Smooth muscle cell of the brain vasculature (primary cell): ENCODE measurements at regions not wholly inside any gene's neighbourhood (a gene's known extent, or its start where the extent isn't known, plus 50 kb on each side); places are given as distances from the start of the nearest gene placed in this dataset.

Experiments used
- DNase-seq: peaks from one replicate; pipeline ENCODE4 v3.0.0-alpha.2; 2012; ENCODE audit warnings: low read depth, low spot score

DNA sequence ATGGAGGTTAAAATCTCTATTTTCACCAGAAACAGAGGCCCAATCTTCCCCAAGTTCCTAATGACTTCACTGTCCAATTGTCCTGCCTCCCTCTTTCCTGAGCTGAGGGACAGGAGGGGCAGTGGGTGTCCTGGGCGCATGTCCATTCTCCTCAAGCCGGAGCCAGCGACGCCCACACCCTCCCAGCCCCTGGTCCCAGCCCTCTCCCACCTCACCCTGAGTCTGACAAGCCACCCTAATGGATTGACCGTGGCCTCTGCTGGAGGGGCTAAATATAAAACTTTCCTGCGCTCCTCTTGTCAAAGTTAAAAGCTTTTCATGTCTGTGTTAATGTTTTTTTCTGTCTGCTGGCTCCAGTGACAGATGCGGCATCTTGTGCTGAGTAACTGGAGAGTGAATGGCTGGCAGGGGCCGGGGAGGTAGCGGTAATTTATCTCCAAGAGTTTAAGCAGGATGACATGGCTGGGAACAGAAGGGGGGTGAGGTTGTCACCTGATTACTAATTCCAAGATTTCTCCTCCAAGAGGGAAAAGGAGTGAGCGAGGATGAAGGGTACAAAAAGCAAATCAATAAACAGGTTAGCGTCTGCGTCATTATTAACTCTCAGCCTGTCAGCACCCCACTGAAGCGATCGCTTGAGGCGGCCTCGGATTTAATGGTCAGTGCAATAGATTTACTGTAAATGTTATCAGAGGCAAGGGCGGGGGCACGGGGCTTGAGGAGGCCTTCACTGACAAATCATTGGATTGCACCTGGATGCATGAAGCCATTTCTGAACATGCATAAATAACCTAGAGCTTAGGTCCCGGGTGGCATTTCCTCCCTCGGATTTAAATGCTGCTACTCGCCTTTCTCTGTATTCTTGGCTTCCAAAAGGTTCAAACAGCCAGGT lies 118.1 kb upstream of the MAFB start:
- no peak for DNase-seq

DNA sequence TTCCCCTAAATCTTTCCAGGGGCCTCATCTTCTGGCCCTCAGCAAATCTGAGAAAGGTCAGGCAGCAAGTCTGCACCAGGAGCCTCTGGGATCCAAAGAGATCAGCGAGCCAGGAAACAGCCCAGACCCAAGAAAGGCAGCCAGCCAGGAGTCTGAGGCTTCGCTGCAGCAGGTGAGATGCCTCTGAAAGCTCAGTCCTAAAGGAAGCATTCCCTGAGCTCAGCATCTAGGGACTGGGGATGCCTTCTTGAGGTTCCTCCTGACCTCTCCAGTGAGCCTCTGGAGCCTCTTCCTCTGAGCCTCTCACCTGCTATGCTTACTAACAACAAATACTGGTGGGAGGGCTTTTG lies 118.8 kb upstream of the MAFB start:
- DNase-seq, result no peak

DNA sequence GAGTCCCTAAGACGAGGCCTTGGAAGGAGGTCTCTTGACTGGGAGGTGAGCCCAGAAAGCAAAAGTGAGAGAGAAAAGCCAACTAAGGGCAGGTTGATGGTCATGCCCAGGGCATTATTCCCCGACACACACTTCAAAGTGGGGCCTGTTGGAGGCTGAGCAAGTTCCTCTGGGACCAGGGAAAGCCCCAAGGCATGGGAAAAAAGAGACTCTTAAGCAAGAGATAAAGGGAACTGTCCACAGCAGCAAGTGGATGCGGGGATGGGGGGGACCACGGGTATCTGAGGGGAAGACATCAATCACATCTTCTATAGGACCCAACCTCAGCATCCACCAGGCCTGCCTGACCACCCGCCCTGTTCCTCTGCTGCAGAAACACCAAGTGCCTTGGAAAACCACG lies 119.9 kb upstream of the MAFB start:
- DNase-seq, result no peak

DNA sequence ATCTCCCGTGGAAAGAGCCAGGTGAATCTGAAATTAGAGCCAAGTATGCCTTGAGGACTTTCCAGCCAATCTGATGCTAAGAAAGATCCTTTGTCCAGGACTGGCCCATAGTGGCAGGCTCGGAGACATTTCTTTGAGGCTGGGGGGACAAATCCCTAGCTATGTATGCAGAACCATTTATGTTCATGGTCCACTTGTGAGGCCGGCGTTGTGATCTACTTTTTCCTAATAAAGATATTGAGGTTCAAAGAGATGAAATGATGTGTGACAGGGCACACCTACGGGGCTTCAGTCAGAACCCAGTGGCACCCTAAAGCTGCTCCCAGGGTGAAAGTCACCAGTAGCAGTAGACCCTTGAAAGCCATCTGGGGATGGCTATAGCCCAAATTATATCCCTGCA lies 120.3 kb upstream of the MAFB start:
- DNase-seq, result no peak

DNA sequence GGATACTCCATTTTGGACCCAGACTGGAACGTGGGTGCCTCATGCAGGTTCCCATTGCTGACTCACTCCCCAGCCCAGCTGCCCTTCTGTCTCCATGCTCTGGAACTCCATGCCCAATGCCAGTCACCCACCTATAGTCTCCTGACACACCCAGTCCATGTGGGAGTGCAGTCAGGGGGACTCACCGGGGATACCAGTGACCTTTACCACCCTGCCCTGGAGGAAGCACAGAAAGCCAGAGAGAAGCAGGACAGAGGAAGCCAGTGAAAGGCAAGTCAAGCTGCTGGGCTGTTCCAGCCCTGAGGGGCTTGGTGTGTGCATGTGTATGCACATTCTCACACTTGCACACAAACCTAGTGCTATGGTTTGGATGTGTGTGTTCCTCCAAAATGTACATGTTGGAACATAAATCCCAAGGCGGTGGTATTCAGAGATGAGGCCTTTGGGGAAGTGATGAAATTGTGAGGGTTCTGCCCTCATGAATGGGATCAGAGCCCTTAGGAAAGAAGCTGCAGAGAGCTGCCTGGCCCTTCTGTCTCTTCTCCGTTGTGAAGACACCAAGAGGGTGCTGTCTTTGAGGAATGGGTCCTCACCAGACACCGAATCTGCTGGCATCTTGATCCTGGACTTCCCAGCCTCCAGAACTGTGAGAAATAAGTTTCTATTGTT lies 121.4 kb upstream of the MAFB start:
- DNase-seq, result no peak

DNA sequence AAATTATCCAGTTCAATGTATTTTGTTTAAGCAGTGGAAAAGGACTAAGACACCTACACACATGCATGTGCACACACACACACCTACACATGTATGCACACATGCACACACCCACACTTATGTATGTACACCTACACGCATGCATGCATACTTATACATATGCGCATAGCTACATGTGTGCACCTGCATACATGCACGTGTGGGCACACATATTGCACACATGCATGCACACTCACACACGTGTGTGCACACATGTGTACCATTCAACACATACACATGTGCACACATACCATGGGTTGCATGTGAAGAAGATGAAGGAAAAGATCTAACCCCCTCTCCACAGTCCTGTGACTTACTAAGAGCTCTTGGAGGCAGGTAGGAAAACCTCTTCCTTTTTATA lies 122.0 kb upstream of the MAFB start:
- DNase-seq, result no peak

DNA sequence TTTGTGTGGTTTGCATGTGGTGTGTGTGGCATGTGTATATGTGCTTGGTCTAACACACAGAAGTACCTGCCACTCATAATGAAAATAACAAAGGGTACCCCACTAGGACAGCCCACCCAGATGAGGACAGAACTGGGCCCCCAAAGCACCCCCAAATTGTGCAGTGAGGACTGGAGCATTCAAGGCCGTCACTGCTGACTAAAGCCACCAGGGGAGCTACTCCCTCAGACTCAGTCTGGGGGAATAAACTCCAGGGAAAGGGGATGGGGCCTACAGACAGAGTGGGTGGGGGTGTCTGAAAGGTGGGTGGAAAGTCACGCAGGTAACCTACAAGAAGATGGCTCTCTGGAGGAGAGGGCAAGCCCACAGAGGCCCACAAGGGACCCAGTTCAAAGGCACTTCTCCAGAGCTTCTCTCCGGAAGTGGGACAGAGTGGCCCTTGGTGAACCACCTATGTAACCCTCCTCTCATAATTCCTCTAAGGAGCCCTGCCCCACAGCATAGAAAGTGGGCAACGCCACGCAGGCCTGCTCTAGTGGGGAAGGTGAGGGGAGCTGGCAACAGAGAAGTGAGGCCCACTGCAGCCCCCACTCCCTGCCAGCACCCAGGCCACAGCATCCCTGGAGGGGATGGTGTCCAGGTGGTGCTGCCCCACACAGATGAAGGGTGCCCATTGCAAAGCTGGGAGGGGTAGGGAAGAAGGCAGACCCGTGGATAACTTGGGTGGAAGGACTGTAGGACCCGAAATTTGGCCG lies 122.8 kb upstream of the MAFB start:
- no peak for DNase-seq

DNA sequence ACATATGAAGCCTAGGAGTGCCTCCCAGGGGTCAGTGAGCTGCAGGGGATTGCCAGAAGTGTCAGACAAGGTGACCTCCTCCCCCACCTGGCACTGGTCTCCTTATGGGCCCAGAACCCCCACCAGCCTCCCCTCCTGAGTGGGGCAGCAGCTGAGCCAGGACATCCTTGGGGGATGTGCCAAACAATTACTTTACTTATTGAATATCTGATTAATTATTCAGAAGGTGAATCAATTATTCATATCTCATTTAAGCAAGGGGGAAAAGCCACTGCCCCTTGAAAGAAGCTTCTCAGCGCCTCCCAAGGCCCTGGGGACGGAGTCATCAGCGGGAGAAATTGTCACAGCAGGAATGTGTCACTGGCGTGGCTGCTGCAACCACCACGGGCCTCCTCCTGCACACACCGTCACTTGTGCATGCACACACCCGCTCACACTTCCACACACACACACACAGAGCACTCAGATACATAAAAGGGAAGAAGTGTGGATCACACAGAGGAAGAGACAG lies 123.4 kb upstream of the MAFB start:
- no peak for DNase-seq

DNA sequence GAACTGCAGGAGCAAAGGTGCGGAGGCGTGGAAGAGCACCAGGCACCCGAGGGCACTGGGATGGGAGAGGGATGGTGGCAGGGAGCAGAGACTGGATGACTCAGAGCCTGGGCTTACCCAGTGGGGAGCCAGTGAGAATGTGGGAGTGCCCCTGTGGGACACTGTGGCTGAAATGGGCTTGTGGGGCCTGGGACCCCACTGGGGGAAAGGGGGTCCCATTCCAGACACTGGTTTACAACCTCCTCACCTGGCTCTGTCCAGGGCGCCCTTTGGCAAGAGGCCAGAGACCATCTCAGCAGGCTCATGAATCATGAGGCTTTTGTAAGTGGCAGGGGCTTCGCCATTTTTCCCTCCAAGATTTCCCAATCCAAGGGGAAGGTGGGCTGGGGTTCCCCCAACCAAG lies 124.0 kb upstream of the MAFB start:
- DNase-seq, result no peak

DNA sequence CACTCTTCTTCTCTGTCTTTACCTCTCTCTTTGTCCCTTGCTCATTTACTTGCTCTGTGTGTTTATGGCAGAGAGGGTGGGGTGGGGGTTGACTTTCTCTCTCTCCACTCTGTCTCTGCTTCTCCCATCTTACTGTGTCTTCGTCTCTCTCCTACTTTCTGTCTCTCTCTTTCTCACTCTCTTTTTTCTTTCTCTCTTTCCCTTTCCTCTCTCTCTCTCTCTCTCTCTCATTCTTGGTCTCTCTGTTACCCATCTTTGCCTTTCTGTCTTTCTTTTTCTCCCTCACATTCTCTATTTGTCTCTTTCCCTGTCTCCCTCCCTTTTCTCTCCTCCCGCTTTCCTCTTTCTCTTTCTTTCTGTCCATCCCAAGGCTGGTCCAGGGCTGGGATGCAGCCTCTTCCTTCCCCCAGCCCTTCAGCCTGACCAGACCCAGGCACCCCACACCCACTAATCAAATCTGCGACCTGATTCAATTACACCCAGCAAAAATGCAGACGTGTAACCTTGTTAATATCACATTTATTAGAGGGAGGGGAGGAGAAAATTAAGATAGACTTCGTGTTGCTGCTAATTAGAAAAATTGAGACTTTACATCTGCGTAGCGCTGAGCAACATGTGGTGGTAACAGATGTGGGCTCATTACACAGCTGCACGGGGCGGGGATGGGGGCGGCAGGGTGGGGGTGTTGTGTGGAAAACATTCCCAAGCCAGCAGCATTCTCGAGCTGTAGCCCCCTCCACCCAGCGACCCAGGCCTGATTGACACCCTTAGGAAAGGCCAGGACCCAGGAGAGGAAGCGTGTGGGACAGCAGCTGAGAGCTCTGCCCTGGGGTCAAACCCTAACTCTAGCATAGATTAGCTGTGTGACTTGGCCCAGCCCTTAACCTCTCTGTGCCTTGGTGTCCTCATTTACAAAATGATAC lies 124.9 kb upstream of the MAFB start:
- no peak for DNase-seq

DNA sequence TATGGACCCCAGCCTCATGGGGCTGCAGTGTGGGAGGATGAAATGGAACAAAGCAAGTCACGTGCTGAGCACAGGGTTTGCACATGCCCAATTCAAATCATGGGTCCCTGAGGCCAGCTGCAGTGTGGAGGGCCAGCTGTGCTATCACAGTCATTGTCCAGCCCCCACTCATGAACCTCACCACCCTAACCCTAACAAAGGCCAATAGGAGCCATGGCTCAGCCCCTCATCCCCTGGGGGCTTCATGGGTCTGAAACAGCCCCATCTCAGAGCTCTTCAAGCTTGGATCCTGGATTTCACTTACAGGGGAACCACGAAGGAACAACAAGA lies 125.6 kb upstream of the MAFB start:
- no peak for DNase-seq

DNA sequence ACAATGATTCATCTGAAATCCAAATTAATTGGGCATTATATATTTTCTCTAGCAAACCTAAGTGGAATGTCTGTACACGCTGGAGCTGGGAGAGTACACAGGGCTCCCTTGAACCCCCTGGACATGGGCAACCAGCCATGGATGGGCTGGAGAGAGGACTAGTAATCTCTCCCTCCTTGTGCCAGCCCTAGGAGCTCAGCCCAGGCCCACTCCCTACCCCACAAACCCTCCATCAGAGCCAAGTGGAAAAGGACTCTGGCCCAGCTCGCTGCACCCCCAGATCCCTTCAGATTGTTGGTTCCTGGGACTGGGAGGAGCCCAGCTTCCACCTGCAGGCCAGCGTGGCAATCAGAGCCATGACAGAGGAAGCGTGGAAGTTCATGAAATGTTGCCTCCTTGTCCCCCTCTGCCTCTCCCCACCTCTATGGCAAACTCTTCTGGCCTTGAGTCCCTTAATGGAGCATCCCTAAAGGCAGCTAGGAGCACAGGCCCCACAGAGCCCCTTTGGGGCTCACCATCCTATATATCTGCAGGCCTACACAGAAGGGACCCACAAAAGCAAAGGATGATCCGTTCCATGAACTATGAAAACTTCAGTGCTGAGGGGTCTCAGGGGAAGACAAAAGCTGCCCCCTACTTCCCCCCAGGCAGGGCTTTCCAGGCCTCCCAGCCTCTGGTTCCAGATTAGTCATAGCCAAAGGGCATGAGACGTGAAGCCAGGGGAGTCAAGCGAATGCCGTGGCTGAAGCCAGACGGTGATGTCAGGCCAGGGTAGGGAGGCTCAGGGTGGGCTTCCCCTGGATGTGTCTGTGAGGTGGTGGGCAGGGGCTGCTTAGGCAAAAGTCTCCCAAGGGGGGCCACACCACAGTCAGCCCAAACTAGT lies 126.4 kb upstream of the MAFB start:
- DNase-seq, result no peak

DNA sequence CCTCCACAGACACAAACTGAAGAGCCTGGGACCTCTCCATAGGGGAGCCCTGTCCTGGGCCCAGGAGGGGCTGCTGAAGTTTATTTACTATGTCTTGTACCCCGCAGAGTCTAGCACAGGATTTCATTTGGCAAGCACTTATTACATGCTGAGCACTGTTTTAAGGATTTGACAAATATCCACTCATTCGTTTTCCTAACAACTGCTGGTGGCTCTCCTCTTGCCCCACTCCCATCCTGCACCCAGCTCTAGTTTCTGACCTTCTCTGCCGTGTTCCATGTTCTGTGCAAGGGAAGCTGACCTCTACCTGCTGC lies 127.0 kb upstream of the MAFB start:
- DNase-seq, result peak; percentile 35

DNA sequence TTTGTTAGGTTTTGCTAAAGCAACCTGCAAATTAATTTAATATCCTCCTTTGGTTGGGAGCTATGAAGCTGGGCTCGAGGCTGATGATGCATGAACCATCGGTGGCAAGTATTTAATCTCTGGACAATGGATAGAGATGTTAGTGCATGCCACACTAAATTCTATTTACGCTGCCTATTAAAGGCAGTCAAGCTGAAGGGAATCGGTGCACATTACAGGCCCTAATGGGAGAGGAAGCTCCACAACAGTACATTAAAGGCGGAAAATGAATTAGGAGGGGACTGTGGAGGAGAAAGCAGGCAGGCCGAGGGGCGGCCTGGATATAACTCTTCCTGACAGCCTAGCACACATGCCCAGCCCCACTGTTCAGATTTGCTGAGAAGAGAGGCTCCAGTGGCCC lies 132.4 kb upstream of the MAFB start:
- no peak for DNase-seq

DNA sequence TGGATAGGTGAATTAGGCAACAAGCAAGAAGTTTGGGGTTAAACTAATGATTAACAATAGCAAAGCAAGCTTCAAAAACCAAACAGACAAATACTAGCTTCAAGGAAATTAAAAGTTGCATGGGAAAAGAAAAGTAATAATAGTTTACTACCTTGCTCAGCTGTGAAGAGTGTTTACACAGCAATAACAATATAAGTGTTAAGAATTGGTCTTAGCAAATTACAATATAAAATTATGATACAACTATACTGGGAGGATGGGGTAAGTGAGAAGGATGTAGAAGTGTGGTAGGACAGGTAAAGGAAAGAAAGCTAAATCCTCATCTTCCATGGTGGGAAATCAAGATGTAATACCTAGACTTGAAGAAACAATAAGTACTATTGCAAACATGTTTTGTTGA lies 137.7 kb upstream of the MAFB start:
- no peak for DNase-seq

DNA sequence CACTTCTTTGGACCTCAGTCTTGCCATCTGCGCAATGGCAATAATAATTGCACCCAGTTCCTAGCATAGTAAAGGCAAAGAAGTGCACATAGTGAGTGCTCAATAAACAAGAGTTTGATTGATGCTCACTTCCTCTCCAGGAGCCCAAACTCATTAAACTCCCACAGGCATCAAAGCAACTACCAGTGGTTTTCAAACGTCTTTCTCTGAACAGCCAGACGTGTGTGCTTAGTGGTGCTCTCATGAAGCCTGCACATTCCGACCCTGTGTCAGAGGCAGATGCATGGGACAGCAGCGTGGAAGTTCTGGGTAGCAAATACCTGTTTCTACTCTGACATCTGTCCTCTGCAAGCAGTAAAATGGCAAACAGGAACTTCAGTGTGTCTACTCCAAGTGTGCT lies 146.3 kb upstream of the MAFB start:
- DNase-seq, result no peak

DNA sequence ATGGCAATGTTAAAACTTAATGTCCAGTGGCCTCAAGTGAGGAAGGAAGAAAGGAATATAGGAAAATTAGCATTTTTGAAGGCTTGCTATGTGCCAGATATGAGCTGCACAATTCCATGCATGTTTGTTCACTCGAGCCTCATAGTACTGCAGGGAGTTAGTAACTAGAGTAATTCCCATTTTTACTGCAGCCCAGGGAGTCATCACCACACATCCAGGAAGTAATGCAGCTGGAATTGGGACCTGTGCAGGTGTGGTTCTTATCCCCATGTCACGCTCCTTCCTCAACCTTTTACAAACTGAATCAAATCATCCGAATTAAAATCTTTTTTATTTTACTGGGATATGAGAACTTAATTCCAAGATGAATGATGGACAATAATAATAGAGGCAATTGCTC lies 149.5 kb upstream of the MAFB start:
- no peak for DNase-seq

DNA sequence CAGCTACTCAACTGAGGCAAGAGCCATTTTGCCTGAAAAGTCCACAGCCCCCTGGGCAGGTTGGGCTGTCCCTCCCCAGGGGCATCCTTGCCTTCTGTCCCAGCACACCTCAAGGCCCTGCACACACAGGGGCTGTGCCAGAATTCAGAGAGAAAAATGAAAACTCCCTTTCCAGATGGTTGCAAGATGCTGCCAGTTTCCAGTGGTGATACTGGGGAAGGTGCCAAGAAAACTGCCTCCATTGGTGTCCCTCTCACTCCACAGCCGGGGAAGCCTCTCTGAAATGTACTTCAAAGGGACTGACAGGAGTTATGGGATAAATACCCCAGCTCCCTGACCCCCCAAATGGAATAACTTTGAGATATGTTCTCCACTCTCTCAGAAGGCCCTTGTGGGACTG lies 154.2 kb upstream of the MAFB start:
- DNase-seq, result no peak

DNA sequence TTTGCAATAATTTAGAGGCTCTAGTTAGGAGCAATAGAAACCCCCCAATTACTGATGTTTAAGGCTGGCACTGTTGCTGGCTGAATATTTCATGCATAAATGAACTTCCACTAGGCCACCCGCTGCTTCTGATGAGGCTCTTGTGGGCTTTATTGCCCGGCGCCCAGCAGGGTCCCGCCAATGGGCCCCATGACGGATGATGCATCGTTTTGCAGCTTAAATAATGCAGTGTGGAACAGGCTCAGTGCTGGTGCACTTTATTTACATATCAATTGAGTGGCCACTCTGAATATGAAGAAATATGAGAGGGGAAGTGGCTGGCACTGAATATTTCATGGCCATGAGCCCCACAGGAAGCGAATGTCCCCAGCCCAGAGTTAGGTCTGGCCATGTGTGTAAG lies 155.3 kb upstream of the MAFB start:
- DNase-seq, result no peak

DNA sequence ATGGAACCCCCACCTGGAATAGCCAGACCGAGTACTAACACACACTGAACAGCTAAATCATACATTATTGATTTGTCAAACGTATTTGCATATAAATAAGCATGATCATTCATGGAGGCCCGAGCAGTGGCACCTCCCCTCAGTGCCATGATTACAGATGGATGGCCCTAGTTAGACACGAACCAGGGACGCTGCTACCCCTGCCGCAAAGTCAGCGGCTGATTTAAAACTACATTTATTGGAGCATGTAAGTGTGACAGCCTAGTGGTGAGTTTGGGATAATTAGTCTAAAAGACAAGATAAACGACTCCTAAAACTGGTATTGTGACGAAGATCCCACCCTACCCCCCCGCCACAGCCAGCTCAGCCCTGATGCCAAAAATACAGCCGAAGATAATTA lies 159.1 kb upstream of the MAFB start:
- no peak for DNase-seq

DNA sequence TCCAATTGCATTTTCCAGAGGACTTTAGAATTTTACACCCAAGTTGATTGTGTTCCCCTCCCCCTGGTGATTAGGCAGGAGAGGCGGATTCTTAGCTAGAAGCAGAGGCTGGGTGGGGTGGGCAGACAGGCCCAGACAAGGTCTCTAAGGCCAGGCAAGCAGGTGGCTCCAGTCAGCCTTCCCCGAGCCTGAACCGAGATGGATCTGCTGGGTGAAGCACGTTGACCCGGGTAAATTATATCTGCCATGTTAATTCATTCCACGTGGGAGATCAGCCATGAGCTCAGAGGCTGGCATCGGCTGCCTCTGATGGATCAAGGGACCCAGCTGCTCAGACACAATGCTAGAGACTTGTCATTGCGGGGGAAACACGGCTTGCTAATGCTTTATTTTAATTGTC lies 159.5 kb upstream of the MAFB start:
- DNase-seq, result no peak
